Spleen (tissue), 7 donors: ENCODE measurements at regions not wholly inside any gene's neighbourhood (a gene's known extent, or its start where the extent isn't known, plus 50 kb on each side); places are given as distances from the start of the nearest gene placed in this dataset.

Experiments
- CTCF ChIP-seq, 11 experiments: fragments of 200-600 bp in 7 of 11; fragments of 450-650 bp in 4 of 11; sonication (generic) in 4 of 11; IDR thresholded peaks in 8 of 11; conservative IDR thresholded peaks in 3 of 11; 1 replicate in 7 of 11; 2 replicates in 4 of 11; pipeline versions ENCODE4 v1.4.0 to v1.8.0; 2016 to 2021; ENCODE audit warnings: antibody characterized with exemption in 11 of 11, inconsistent platforms in 4 of 11, mild to moderate bottlenecking in 1 of 11
- POLR2AphosphoS5 ChIP-seq, 3 donors: sonication (generic); formaldehyde crosslinking; IDR thresholded peaks; one replicate each; pipeline ENCODE4 v1.5.1; 2017; ENCODE audit warnings: antibody characterized with exemption in 3 of 3
- donor health status: DM: no; HTN: no; CAD: no; lungs with moderate emphysema.
- donor health status: DM: no; HTN: no; CAD: no.
- donor health status: DM: no; HTN: no; CAD: no.

- TF ChIP-seq CTCF (IDR thresholded peaks at IDR 0.05 in 8 of 11, conservative IDR thresholded peaks at IDR 0.05 in 3 of 11), result no peak
- TF ChIP-seq POLR2AphosphoS5 (IDR thresholded peaks at IDR 0.05), result no peak
Observed at GRCh38 chr6:139446138-139446715, 71.8 kb upstream of the CITED2 start.
